Epithelial cell of proximal tubule (primary cell): ENCODE measurements at regions not wholly inside any gene's neighbourhood (a gene's known extent, or its start where the extent isn't known, plus 50 kb on each side); places are given as distances from the start of the nearest gene placed in this dataset.

Source experiments
- DNase-seq: peaks from one replicate; pipeline ENCODE4 v3.0.0-alpha.2; 2011; ENCODE audit warnings: low read depth
- H3K4me3 ChIP-seq: 2 replicates; pipeline ENCODE4 v1.5.1; 2011; ENCODE audit warnings: low read depth, mild to moderate bottlenecking, low read length
- TF ChIP-seq, protein P1 (sequence below): conservative IDR thresholded peaks from 2 replicates; pipeline ENCODE4 v1.5.1; 2012; ENCODE audit warnings: low read depth, mild to moderate bottlenecking, low read length

DNA sequence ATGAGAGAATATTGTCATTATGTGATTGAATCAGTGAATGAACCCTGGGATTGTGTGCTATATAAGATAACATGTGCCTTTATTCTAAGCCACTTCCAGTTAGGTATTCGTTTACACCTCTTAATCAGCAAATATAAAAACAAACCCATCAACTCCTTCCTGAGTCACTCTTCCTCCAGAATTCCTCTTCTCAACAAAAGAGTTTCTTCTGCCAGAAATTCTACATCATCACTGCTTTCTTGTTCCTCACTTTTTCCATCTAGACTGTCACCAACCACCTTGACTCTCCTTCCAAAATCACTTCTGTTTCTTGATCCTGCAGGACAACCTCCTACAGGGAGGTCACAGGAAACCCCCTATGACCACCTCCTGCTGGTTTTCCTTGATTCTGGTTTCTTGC lies 261.4 kb downstream of the CYP26B1 start:
- TF ChIP-seq, protein P1, sequence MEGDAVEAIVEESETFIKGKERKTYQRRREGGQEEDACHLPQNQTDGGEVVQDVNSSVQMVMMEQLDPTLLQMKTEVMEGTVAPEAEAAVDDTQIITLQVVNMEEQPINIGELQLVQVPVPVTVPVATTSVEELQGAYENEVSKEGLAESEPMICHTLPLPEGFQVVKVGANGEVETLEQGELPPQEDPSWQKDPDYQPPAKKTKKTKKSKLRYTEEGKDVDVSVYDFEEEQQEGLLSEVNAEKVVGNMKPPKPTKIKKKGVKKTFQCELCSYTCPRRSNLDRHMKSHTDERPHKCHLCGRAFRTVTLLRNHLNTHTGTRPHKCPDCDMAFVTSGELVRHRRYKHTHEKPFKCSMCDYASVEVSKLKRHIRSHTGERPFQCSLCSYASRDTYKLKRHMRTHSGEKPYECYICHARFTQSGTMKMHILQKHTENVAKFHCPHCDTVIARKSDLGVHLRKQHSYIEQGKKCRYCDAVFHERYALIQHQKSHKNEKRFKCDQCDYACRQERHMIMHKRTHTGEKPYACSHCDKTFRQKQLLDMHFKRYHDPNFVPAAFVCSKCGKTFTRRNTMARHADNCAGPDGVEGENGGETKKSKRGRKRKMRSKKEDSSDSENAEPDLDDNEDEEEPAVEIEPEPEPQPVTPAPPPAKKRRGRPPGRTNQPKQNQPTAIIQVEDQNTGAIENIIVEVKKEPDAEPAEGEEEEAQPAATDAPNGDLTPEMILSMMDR: no peak
- no peak for DNase-seq
- H3K4me3 ChIP-seq: no peak overlapping the region

DNA sequence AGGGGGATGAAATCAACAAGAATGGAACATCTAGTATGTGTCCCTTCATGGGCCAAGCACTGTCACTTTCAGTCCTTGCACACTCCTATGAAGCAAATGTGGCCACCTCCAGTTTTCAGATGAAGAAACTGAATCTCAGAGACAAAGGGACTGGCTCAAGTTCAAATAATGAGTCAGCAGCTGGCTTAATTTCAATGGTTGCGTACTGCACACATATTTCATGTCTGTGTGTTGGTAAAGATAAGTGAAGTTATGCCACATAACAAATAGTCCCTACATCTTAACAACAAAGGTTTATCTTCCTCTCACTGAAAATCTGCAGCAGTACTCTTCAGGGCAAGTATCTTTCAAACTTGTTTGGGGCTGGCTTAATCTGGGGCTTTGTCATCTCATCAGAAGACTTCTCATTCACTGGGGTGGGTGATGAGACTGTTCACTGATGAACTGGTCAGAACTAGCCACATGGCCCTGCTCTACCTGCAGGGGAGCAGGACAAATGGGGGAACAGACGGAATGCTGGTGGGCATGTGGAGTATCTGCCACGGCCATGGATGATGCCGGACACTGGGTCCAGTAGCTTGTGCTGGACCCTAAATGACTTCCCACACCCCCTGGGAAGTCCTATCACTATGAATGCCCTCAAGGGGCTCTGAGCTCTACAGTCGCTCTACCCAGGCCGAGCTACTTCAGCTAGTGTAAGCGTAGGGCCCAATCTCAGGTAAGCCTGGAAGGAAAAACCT lies 263.2 kb downstream of the CYP26B1 start:
- TF ChIP-seq, protein P1: no peak
- H3K4me3 ChIP-seq: no peak overlapping the region
- DNase-seq: no peak

DNA sequence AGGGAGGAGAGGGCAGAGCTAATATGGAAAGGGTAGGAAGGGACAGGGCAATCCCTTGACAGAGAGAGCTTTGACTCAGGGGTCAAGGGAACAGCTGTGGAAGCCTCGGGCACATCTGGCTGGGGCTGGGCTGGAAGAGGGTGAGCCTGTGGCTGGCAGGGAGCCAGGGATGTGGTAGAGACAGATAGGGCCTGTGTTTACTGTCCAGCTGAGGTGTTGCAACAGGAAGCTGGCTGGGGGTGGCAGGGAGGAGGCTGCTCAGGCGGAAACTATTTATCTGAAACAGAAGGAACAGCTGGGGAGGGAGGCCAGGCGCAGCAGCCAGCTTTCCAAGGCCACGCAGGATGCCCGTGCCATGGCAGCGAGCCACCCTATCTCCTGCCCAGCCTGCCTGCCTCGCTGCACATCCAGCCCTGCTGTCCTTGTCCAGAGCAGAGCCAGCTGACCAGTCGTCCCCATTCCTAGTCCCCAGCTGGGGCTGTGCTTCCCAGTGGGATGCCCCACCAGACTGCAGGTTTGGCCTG lies 264.7 kb downstream of the CYP26B1 start:
- TF ChIP-seq, protein P1: no peak
- peak; percentile 51 for DNase-seq

DNA sequence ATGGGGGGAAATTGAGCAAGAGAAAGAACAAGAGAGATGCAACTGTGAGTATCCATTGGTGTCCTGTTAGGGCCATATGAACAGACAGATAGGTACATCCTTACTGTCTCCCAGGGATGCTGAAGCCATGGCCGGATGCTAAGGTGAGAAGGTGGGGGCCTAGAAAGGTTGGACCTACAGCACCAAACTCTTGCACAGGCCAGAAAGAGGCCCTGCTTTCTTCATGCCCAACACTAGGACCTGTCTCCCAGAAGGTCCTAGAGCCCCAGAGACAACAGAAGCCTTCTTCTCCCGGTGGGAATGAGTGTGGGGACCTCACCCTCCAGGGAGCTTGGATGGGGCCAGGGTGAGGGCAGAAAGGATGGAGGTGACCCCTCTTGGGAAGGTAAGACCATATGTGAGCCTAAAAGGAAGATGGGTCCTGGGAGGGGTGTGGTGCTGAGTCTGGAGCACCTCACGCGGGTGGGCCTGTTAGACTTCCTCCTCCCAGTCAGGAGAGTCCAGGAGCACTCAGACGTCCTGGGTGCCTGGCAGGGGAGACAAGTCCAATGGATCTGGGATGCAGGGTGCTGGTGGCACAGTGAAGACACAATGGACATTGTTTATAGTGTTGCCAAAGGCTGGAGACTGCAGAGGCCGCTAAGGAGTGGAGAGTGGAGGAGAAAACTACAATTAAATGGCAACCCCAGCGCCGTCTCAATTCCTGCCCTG lies 265.3 kb downstream of the CYP26B1 start:
- DNase-seq: no peak
- no peak overlapping the region for H3K4me3 ChIP-seq
- TF ChIP-seq, protein P1: no peak

More for the DNA sequence above, 264.7 kb downstream of the CYP26B1 start:
- no peak overlapping the region for H3K4me3 ChIP-seq

DNA sequence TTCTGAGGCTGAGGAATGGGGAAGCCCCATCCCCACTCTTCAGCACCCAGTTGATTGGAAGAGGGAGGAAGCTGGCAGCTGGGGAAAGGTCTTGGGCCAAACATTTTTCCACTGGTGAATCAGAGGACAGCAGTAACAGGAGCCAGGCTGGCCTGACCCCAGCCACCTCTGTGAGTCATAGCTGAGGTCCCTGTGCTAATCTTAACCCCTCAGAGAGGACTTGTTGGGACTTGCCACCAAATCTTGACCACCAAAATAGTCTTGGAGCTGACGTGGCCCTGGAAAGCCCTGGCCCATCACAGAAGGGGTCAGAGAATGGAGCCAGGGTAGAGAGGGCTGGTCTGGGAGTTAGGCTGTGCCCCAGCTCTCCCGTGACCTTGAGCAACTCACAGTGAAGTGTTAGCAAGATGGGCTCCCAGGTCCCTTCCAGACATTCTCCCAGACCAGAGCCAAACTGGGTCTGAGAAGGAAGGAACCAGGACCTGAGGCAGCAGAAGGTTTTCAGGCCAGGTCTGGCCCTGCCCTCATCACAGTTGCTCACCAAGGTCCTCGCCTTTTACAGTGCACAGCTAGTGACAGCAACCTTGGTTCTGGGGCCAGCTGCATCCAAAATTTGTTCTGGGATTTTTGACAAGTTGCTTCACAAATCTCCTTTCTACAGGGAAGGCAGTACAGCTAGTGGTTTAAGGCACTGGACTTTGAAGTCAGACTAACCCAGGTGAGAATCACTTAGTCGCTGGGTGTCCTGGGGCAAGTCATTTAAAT lies 266.6 kb downstream of the CYP26B1 start:
- TF ChIP-seq, protein P1: no peak

DNA sequence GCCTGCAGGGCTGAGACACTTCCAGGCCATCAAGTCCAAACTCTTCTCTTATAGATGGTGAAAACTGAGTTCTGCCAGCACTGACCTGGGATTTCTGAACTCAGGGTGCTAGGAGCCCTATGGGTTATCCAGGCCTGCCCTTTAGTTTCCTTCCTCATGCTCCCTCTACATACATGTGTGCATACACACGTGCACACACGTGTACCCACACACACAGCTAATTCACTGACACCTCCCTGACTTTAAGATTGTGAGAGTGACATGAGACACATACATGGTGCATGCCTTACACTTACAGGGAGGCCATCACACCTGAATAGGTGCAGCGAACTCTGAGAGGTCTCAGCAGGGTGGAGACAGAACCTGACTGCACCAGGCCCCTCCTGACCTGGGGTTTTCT lies 267.4 kb downstream of the CYP26B1 start:
- H3K4me3 ChIP-seq: no peak overlapping the region
- TF ChIP-seq, protein P1: no peak

More for the DNA sequence above, 266.6 kb downstream of the CYP26B1 start:
- no peak for DNase-seq
- no peak overlapping the region for H3K4me3 ChIP-seq

More for the DNA sequence above, 267.4 kb downstream of the CYP26B1 start:
- DNase-seq: no peak
